ENCODE measurements at regions not wholly inside any gene's neighbourhood (a gene's known extent, or its start where the extent isn't known, plus 50 kb on each side); places are given as distances from the start of the nearest gene placed in this dataset.

DNA sequence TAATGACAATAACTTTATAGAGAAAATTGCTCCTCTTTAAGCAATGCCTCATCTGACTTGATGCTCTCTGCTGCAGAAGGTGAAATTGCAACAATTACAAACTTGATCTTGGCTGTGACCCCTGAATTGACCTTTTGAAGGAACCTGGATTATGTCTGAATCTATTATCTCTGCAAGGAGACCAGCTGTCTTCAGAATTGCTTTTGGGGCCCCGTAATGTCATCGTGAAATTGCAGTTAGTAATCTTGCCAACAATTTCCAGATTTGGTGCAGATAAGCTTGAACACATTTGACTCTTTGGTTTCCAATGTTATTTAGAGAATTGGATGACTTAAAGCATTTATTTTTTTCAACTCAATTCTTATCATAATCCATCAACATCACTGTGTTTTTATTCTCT is 520.6 kb downstream of the CCSER2 start:
- TF ChIP-seq, protein P1, sequence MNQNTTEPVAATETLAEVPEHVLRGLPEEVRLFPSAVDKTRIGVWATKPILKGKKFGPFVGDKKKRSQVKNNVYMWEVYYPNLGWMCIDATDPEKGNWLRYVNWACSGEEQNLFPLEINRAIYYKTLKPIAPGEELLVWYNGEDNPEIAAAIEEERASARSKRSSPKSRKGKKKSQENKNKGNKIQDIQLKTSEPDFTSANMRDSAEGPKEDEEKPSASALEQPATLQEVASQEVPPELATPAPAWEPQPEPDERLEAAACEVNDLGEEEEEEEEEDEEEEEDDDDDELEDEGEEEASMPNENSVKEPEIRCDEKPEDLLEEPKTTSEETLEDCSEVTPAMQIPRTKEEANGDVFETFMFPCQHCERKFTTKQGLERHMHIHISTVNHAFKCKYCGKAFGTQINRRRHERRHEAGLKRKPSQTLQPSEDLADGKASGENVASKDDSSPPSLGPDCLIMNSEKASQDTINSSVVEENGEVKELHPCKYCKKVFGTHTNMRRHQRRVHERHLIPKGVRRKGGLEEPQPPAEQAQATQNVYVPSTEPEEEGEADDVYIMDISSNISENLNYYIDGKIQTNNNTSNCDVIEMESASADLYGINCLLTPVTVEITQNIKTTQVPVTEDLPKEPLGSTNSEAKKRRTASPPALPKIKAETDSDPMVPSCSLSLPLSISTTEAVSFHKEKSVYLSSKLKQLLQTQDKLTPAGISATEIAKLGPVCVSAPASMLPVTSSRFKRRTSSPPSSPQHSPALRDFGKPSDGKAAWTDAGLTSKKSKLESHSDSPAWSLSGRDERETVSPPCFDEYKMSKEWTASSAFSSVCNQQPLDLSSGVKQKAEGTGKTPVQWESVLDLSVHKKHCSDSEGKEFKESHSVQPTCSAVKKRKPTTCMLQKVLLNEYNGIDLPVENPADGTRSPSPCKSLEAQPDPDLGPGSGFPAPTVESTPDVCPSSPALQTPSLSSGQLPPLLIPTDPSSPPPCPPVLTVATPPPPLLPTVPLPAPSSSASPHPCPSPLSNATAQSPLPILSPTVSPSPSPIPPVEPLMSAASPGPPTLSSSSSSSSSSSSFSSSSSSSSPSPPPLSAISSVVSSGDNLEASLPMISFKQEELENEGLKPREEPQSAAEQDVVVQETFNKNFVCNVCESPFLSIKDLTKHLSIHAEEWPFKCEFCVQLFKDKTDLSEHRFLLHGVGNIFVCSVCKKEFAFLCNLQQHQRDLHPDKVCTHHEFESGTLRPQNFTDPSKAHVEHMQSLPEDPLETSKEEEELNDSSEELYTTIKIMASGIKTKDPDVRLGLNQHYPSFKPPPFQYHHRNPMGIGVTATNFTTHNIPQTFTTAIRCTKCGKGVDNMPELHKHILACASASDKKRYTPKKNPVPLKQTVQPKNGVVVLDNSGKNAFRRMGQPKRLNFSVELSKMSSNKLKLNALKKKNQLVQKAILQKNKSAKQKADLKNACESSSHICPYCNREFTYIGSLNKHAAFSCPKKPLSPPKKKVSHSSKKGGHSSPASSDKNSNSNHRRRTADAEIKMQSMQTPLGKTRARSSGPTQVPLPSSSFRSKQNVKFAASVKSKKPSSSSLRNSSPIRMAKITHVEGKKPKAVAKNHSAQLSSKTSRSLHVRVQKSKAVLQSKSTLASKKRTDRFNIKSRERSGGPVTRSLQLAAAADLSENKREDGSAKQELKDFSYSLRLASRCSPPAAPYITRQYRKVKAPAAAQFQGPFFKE (tag by site-specific recombination; IDR thresholded peaks at IDR 0.05; ENCODE audit: borderline replicate concordance) = no peak
- TF ChIP-seq ZNF692 (tag by site-specific recombination; IDR thresholded peaks at IDR 0.05) = no peak
- TF ChIP-seq CTCF (tag by site-specific recombination; IDR thresholded peaks at IDR 0.05) = no peak
- TF ChIP-seq, protein P2, sequence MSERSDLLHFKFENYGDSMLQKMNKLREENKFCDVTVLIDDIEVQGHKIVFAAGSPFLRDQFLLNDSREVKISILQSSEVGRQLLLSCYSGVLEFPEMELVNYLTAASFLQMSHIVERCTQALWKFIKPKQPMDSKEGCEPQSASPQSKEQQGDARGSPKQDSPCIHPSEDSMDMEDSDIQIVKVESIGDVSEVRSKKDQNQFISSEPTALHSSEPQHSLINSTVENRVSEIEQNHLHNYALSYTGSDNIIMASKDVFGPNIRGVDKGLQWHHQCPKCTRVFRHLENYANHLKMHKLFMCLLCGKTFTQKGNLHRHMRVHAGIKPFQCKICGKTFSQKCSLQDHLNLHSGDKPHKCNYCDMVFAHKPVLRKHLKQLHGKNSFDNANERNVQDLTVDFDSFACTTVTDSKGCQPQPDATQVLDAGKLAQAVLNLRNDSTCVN (tag by site-specific recombination; optimal IDR thresholded peaks at IDR 0.05) = no peak
- TF ChIP-seq ZNF530 (tag by site-specific recombination; IDR thresholded peaks at IDR 0.05; ENCODE audit: low read depth) = no peak
